Common myeloid progenitor, CD34-positive (primary cell): ENCODE measurements at regions not wholly inside any gene's neighbourhood (a gene's known extent, or its start where the extent isn't known, plus 50 kb on each side); places are given as distances from the start of the nearest gene placed in this dataset.

ENCODE experiments used
- CTCF ChIA-PET: fragments of 350-600 bp; sonication (Branson Sonifier 250); formaldehyde crosslinking; loops from one replicate; lab custom pipeline; 2021; ENCODE audit warnings: antibody characterized with exemption; lab: Charles Lee
- POLR2A ChIA-PET: fragments of 350-600 bp; sonication (Branson Sonifier 250); formaldehyde crosslinking; loops from one replicate; lab custom pipeline; 2021; ENCODE audit warnings: antibody characterized with exemption; lab: Charles Lee
- DNase-seq, 3 donors: peaks; one replicate each; pipeline versions ENCODE4 v3.0.0 to v3.0.0-alpha.2; 2013
- H3K27ac ChIP-seq, 2 experiments: 1 replicate in 1 of 2; 2 replicates in 1 of 2; pipeline ENCODE4 v1.7.0; 2013; ENCODE audit warnings: inconsistent platforms in 2 of 2, low read length in 2 of 2, mild to moderate bottlenecking in 2 of 2, low read depth in 1 of 2, moderate library complexity in 1 of 2; ENCODE audit not compliant: severe bottlenecking in 2 of 2, insufficient read depth in 1 of 2, poor library complexity in 1 of 2
- H3K27me3 ChIP-seq, 5 experiments: replicated peaks in 2 of 5; 1 replicate in 3 of 5; 2 replicates in 2 of 5; pipeline versions ENCODE4 v1.6.1 to v1.7.0; 2013; ENCODE audit warnings: low read length in 4 of 5, mild to moderate bottlenecking in 2 of 5, moderate library complexity in 2 of 5, inconsistent platforms in 1 of 5; ENCODE audit not compliant: insufficient read depth in 5 of 5, control insufficient read depth in 4 of 5
- H3K36me3 ChIP-seq, 4 experiments: 1 replicate in 2 of 4; 2 replicates in 2 of 4; pipeline versions ENCODE4 v1.6.1 to v1.7.0; 2013; ENCODE audit warnings: low read length in 3 of 4, control low read depth in 1 of 4, mild to moderate bottlenecking in 1 of 4; ENCODE audit not compliant: control insufficient read depth in 4 of 4, insufficient read depth in 4 of 4
- H3K4me1 ChIP-seq, 4 experiments: 1 replicate in 3 of 4; 2 replicates in 1 of 4; pipeline versions ENCODE4 v1.6.1 to v1.7.1; 2013; ENCODE audit warnings: low read length in 3 of 4, mild to moderate bottlenecking in 3 of 4, control low read depth in 1 of 4, inconsistent platforms in 1 of 4, moderate library complexity in 1 of 4; ENCODE audit not compliant: control insufficient read depth in 4 of 4, insufficient read depth in 4 of 4; ENCODE audit errors: control extremely low read depth in 1 of 4
- H3K4me3 ChIP-seq, 7 experiments: 1 replicate in 4 of 7; 2 replicates in 3 of 7; pipeline versions ENCODE4 v1.5.1 to v1.7.0; 2013; ENCODE audit warnings: mild to moderate bottlenecking in 7 of 7, low read length in 6 of 7, moderate library complexity in 6 of 7, inconsistent platforms in 2 of 7, low read depth in 2 of 7, control low read depth in 1 of 7; ENCODE audit not compliant: insufficient read depth in 4 of 7, control insufficient read depth in 1 of 7; ENCODE audit errors: extremely low read depth in 1 of 7
- H3K9me3 ChIP-seq, 5 experiments: 1 replicate in 4 of 5; 2 replicates in 1 of 5; pipeline versions ENCODE4 v1.6.1 to v1.7.1; 2013; ENCODE audit warnings: low read length in 4 of 5, mild to moderate bottlenecking in 2 of 5, inconsistent platforms in 1 of 5, low read depth in 1 of 5, moderate library complexity in 1 of 5; ENCODE audit not compliant: control insufficient read depth in 4 of 5, insufficient read depth in 2 of 5; ENCODE audit errors: control extremely low read depth in 1 of 5
- WGBS: methylation state at CpG from one replicate; pipeline ENCODE4 v1.1.5; 2013; ENCODE audit not compliant: insufficient coverage; 5-methylcytosine and 5-hydroxymethylcytosine counted together

DNA sequence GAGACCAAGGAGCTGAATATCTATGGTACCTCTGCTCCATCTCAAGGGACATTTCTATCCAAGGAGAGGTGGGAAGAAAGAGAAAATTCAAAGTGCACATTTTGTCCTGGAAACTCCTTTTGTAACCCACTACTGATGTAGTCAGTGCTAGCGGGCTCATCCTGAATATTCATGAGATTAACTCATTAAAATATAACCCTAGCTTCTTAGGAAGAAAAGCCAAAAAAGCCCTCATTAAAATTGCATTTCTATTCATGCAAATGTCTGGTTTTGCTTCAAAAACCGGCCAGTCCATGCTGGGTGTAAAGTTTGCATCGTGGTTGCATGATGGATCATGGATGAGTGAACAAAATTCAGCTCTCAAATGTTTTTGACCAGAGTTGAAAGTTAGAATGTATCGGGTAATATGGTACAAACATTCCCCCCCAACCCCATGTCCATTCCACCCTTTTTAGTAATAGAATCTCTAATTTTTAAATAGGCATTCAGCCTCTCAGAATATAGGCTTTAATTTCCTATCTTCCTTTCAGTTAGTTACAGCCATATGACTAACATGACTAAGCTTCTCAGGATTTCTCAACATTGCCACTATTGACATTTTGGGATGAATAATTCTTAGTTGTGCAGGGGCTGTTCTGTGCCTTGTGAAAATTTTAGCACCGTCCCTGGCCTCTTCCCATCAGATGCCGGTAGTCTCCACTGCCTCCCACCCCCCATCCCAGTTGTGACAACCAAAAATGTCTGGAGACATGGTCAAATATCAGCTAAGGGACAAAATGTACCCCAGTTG, 104.2 kb upstream of the RND3 start:
- Histone ChIP-seq H3K9me3 (no peaks in the 10 kb centered on the region), H3K36me3 (no peaks in the 10 kb centered on the region), H3K27me3 (no peaks in the 10 kb centered on the region), H3K4me1 (no peaks in the 10 kb centered on the region), H3K4me3 (no peak overlapping the region), H3K27ac (no peak overlapping the region)
- ChIA-PET POLR2A (no interaction called here), CTCF (no interaction called here)
- 100% methylated on average over 4 of the region's 6 CpGs for WGBS
- no peak for DNase-seq

DNA sequence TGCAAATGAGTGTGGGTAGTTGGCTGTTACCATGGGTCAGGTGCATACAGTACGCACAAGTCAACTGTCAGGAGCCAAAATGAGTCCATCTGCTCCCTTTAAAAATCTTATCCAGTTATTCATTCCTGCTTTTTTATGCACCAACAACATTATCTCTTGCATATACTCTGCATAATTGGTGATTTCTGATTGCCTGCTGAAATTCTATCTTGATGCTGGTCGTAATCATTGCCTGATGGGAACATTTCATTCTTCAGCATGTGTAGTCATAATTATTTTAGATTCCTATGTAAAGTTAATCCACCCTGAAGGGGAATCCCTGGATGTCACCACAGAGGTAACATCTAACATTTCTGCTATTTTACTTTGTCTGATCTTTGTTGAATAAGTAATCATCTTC, 102.2 kb upstream of the RND3 start:
- Histone ChIP-seq H3K4me1 (no peaks in the 10 kb centered on the region), H3K27ac (no peak overlapping the region), H3K4me3 (no peak overlapping the region), H3K36me3 (no peaks in the 10 kb centered on the region), H3K27me3 (no peaks in the 10 kb centered on the region), H3K9me3 (no peaks in the 10 kb centered on the region)
- DNase-seq = no peak
- ChIA-PET POLR2A (no interaction called here), CTCF (no interaction called here)
- 100% methylated on average over 2 of the region's 2 CpGs for WGBS

DNA sequence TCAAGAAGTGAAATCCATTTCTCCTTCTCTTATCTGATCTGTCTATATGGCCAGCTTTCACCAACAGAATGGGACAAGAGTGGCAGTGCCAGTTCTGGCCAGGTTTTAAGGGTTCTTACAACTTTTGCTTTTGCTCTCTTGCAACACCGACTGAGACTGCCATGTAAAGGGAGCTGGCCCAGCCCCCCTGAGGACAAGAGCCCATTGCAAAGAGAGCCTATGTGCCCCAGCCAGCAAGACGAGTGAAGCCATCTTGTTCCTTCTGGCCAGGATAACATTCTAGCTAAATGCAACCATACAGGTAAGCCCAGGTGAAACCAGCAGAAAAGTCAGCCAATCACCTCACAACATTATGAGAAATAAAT, 101.0 kb upstream of the RND3 start:
- Histone ChIP-seq H3K9me3 (no peaks in the 10 kb centered on the region), H3K4me3 (no peak overlapping the region), H3K36me3 (no peaks in the 10 kb centered on the region), H3K27me3 (no peaks in the 10 kb centered on the region), H3K4me1 (no peaks in the 10 kb centered on the region), H3K27ac (no peak overlapping the region)
- POLR2A ChIA-PET = no interaction called here
- no peak for DNase-seq
- WGBS = 86% methylated on average over 1 of the region's 2 CpGs
- CTCF ChIA-PET = no interaction called here

DNA sequence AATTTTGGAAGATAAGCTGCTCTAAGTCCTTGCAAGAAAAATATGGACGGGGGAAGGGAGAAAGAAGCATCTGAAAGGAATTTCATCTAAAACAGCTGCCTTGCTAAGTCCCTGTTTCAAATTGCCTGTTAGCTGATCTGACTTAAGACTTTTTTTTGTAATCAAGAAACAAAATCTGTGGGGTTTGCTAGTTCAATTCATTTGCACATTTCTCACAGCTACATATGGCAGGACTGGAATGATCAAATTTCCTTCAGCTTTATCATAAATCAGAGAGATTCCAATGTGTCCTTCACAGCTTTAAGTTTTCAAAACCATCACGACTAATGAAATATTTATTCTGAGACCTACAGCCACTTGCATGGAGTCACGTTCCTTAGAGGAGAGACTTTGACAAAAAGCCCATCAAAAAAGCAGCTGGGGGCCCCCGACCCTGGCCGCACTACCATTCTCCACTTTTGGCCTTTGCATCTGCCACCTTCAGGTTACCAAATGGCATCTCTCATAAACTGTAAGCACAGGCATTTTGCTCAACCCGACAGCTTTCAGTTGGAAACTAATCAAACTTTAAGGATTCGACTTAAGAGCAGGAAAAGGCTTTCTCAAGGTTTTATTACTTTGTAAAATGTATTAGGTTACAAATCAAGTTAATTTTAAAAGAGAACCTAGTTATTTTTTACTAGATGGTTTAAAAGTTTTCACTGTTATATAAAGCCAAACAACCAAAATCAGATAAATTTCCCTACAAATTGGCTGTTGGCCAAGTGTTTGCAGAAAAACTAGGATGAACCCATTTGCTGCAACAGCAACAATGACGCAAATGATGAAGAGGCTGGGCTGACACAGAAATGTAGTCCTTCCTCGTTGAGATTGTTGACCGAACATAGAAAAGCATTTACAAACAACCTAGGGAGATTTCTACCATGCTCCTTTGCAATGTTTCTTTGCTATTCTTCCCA, 100.4 kb upstream of the RND3 start:
- 74% methylated on average over 8 of the region's 10 CpGs for WGBS
- Histone ChIP-seq H3K27me3 (no peaks in the 10 kb centered on the region), H3K4me1 (no peaks in the 10 kb centered on the region), H3K27ac (no peak overlapping the region), H3K4me3 (no peak overlapping the region), H3K36me3 (no peaks in the 10 kb centered on the region), H3K9me3 (no peaks in the 10 kb centered on the region)
- DNase-seq = no peak
- ChIA-PET CTCF (no interaction called here), POLR2A (no interaction called here)

DNA sequence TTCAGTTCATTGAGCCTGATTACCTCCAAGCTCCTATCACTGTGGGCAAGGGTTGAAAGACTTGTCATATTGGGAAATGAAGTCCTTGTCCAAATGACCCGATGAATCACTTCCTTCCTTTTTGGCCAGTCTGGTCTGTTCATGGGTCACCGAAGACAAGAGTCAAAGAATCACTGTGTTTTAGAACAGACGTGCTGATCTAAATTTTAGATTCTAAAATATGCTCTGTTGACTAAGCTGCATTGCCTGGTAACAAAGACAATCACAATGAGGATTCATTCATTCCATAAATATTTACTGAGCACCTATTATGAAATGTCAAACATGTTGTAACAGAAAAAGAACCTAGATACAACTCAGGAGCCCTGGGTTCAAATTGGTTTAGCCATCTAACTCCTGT, 99.4 kb upstream of the RND3 start:
- H3K4me1 ChIP-seq = no peaks in the 10 kb centered on the region
- no peak for DNase-seq
- 77% methylated on average over 3 of the region's 3 CpGs for WGBS
- no peak overlapping the region for H3K27ac ChIP-seq
- ChIA-PET POLR2A (no interaction called here), CTCF (no interaction called here)
- H3K9me3 ChIP-seq = no peaks in the 10 kb centered on the region
- no peak overlapping the region for H3K4me3 ChIP-seq
- H3K27me3 ChIP-seq = no peaks in the 10 kb centered on the region
- no peaks in the 10 kb centered on the region for H3K36me3 ChIP-seq

DNA sequence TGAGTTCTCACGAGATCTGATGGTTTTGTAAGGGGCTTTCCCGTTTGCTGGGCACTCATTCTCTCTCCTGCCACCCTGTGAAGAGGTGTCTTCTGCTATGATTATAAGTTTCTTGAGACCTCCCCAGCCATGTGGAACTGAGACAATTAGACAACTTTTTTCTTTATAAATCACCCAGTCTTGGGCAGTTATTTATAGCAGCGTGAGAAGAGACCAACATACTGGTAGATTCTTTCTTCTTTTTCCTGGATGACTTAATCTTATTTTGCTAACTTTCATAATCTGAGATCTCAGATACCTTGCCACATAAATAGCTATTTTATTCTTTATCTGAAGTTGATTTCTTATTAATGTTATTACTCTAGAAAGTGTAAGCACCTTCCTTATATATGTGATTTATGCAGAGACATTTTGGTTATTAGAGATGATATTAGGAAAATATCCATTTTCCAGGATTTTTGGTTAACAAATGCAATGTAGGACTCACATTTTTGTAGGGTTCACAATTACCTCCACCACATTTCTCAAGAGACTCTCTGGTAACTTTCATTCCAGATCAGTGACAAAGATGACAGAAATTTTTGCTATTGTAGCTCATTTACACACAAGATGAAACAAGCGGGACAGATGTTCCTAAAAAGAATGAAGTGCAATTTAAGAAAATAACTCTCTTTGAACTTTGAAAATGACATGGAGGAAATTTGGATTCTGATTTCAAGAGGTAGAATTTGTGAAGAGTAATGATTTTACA, 97.9 kb upstream of the RND3 start:
- Histone ChIP-seq H3K4me1 (no peaks in the 10 kb centered on the region), H3K4me3 (no peak overlapping the region), H3K27ac (no peak overlapping the region), H3K9me3 (no peaks in the 10 kb centered on the region), H3K36me3 (no peaks in the 10 kb centered on the region), H3K27me3 (no peaks in the 10 kb centered on the region)
- ChIA-PET CTCF (no interaction called here), POLR2A (interaction anchor here (0.6 kb wide), 1 partner anchor 940 kb away, joined by 3 read pairs; no protein-coding TSS in a partner anchor)
- no peak for DNase-seq
- WGBS = 97% methylated on average over 3 of the region's 4 CpGs
